ENCODE measurements at regions not wholly inside any gene's neighbourhood (a gene's known extent, or its start where the extent isn't known, plus 50 kb on each side); places are given as distances from the start of the nearest gene placed in this dataset.

DNA sequence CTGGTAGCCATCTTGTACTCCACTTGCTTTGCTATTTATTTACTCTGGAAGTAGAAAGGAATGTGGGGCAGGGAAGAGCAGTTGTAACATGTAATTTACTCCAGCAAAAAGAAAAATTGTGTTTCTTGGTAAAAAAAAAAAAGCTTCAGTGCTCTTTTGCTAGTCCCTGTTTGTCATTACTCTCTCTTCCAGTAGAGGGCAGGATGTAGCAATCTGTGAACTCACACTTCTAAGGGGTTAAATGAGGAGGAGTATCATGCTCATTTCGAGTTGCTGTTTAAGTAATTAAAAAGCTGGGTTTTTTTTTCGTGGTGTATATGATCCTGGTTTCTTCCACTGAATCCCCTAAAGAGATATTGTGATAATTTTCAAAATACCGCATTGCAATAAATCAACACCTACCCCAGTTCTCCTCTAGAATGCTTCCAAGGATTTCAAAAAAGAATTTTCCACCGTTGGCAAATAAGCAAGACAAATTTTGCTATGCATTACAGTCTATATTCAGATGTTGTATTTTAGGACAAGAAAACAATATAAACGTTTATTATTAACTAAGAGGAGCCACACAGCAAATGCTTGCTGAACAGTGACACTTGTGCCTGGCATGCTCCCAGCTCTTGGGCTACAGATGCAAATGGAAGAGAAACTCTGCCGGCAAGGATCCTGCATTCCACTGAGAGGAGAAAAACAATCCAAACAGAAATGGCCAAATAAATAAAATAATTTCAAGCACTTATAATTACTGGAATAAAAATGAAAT lies 261.6 kb downstream of the ASXL3 start:
- TF ChIP-seq, protein P1, sequence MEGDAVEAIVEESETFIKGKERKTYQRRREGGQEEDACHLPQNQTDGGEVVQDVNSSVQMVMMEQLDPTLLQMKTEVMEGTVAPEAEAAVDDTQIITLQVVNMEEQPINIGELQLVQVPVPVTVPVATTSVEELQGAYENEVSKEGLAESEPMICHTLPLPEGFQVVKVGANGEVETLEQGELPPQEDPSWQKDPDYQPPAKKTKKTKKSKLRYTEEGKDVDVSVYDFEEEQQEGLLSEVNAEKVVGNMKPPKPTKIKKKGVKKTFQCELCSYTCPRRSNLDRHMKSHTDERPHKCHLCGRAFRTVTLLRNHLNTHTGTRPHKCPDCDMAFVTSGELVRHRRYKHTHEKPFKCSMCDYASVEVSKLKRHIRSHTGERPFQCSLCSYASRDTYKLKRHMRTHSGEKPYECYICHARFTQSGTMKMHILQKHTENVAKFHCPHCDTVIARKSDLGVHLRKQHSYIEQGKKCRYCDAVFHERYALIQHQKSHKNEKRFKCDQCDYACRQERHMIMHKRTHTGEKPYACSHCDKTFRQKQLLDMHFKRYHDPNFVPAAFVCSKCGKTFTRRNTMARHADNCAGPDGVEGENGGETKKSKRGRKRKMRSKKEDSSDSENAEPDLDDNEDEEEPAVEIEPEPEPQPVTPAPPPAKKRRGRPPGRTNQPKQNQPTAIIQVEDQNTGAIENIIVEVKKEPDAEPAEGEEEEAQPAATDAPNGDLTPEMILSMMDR (conservative IDR thresholded peaks at IDR 0.05; ENCODE audit: low read depth, low read length), result peak; percentile 87
- TF ChIP-seq EZH2 (IDR thresholded peaks at IDR 0.05; ENCODE audit: borderline replicate concordance, low read depth, low read length, poor library complexity, severe bottlenecking), result no peak

All from A673 (cell line).